GM21381 (cell line): ENCODE measurements at regions not wholly inside any gene's neighbourhood (a gene's known extent, or its start where the extent isn't known, plus 50 kb on each side); places are given as distances from the start of the nearest gene placed in this dataset.
"Not testable (repeated sequence)": the region's sequence is repeated elsewhere in the genome, so short reads cannot be mapped to it uniquely, and the experiment has no call there.

Source experiments
- ATAC-seq: cut with Tn5 transposase; IDR thresholded peaks from one replicate; pipeline ENCODE4 v1.9.1; 2021; ENCODE audit warnings: mild to moderate bottlenecking, moderate library complexity; ENCODE audit not compliant: unreplicated experiment

- no peak for ATAC-seq
Observed at GRCh38 chr10:60621018-60621417, 157.3 kb upstream of the CDK1 start.

GRCh38 chr10:60618861-60619260 is 159.4 kb upstream of the CDK1 start:
- ATAC-seq, result no peak

- no peak for ATAC-seq
Observed at GRCh38 chr10:60615541-60615940, 162.7 kb upstream of the CDK1 start.

GRCh38 chr10:60614363-60614762 is 163.9 kb upstream of the CDK1 start:
- ATAC-seq, result no peak

GRCh38 chr10:60613434-60613833 is 164.8 kb upstream of the CDK1 start:
- ATAC-seq, result no peak

- ATAC-seq, result no peak
Observed at GRCh38 chr10:60611291-60611747, 167.0 kb upstream of the CDK1 start.

GRCh38 chr10:60607372-60607771 is 170.9 kb upstream of the CDK1 start:
- no peak for ATAC-seq

- no peak for ATAC-seq
Observed at GRCh38 chr10:60606343-60607080, 171.8 kb upstream of the CDK1 start.

- ATAC-seq, result no peak
Observed at GRCh38 chr10:60605476-60605875, 172.8 kb upstream of the CDK1 start.

GRCh38 chr10:60604342-60604741 is 173.9 kb upstream of the CDK1 start:
- no peak for ATAC-seq

- no peak for ATAC-seq
Observed at GRCh38 chr10:60597513-60597912, 180.8 kb upstream of the CDK1 start.

- ATAC-seq, result no peak
Observed at GRCh38 chr10:60595852-60596251, 182.4 kb upstream of the CDK1 start.

- ATAC-seq, result no peak
Observed at GRCh38 chr10:60594476-60595051, 183.7 kb upstream of the CDK1 start.

GRCh38 chr10:60591119-60591518 is 187.2 kb upstream of the CDK1 start:
- no peak for ATAC-seq

GRCh38 chr10:60589376-60589775 is 188.9 kb upstream of the CDK1 start:
- no peak for ATAC-seq

- ATAC-seq, result not testable (repeated sequence)
Observed at GRCh38 chr10:60581782-60582181, 192.1 kb upstream of the ANK3 start.

GRCh38 chr10:60578217-60578616 is 188.5 kb upstream of the ANK3 start:
- ATAC-seq, result no peak

- no peak for ATAC-seq
Observed at GRCh38 chr10:60576130-60577069, 186.7 kb upstream of the ANK3 start.

- no peak for ATAC-seq
Observed at GRCh38 chr10:60575105-60575504, 185.4 kb upstream of the ANK3 start.

- ATAC-seq, result no peak
Observed at GRCh38 chr10:60574388-60574787, 184.7 kb upstream of the ANK3 start.

GRCh38 chr10:60573336-60573735 is 183.7 kb upstream of the ANK3 start:
- ATAC-seq, result peak; percentile 47
